Ovary (tissue), 7 donors: ENCODE measurements at regions not wholly inside any gene's neighbourhood (a gene's known extent, or its start where the extent isn't known, plus 50 kb on each side); places are given as distances from the start of the nearest gene placed in this dataset.

ENCODE experiments used
- DNase-seq, 5 donors: peaks; one replicate each; pipeline ENCODE4 v3.0.0-alpha.2; 2019 to 2020
- H3K27ac ChIP-seq, 2 donors: fragments of 200-600 bp; one replicate each; pipeline versions ENCODE4 v1.5.1 to v1.8.0; 2019 to 2022
- H3K27me3 ChIP-seq: fragments of 200-600 bp; one replicate; pipeline ENCODE4 v1.8.0; 2022
- H3K36me3 ChIP-seq: fragments of 200-600 bp; sonication (generic); one replicate; pipeline ENCODE4 v1.5.1; 2019
- H3K4me1 ChIP-seq: one replicate; pipeline ENCODE4 v1.8.1; 2013; ENCODE audit warnings: mild to moderate bottlenecking, moderate library complexity; ENCODE audit not compliant: insufficient read depth
- H3K4me3 ChIP-seq: fragments of 200-600 bp; sonication (generic); one replicate; pipeline ENCODE4 v1.5.1; 2017
- H3K9me3 ChIP-seq, 2 donors: fragments of 200-600 bp in 1 of 2; sonication (generic) in 1 of 2; one replicate each; pipeline versions ENCODE4 v1.5.1 to v1.8.1; 2013 to 2019; ENCODE audit warnings: mild to moderate bottlenecking in 1 of 2, moderate library complexity in 1 of 2
- CTCF ChIP-seq, 3 donors: fragments of 450-650 bp in 2 of 3; fragments of 200-600 bp in 1 of 3; IDR thresholded peaks; one replicate each; pipeline versions ENCODE4 v1.5.1 to v1.8.0; 2016 to 2022; ENCODE audit warnings: antibody characterized with exemption in 3 of 3, mild to moderate bottlenecking in 1 of 3
- EP300 ChIP-seq: sonication (generic); formaldehyde crosslinking; IDR thresholded peaks from one replicate; pipeline ENCODE4 v1.6.1; 2017; ENCODE audit warnings: antibody characterized with exemption
- POLR2A ChIP-seq: fragments of 450-650 bp; IDR thresholded peaks from one replicate; pipeline ENCODE4 v1.6.1; 2017; ENCODE audit warnings: antibody characterized with exemption, mild to moderate bottlenecking, moderate library complexity
- WGBS, 3 donors: extraction: QIAGEN DNeasy Blood & Tissue Kit in 1 of 3; methylation state at CpG; one replicate each; pipeline versions ENCODE4 v1.1.5 to v1.1.7; 2013 to 2017; 5-methylcytosine and 5-hydroxymethylcytosine counted together
- intact Hi-C, 4 donors: fragments of 100-400 bp; cut with DNase I; formaldehyde crosslinking; loops; one replicate each; pipeline versions ENCODE4 v1.11.0 to v1.15.1; 2022 to 2023
- donor health status: DM: no; HTN: no; CAD: no; lungs with moderate emphysema.
- donor health status: DM: no; HTN: no; CAD: no.
- donor health status: Bipolar disorder and iron deficiency.
- donor health status: DM: no; HTN: no; CAD: no.
- donor health status: DM: yes; HTN: yes; CAD: no.

GRCh38 chr4:177225605-177226004 lies 84.1 kb upstream of the NEIL3 start:
- no peak overlapping the region for H3K4me3 ChIP-seq
- no peaks in the 10 kb centered on the region for H3K27me3 ChIP-seq
- 89 to 97% (median 96%) methylated on average over 1 of the region's 1 CpG for WGBS, 3 donors
- no peak for DNase-seq
- no peaks in the 10 kb centered on the region for H3K4me1 ChIP-seq
- TF ChIP-seq POLR2A (no peak), EP300 (no peak), CTCF (IDR thresholded peaks at IDR 0.05) (no peak)
- no peak overlapping the region for H3K27ac ChIP-seq
- no peaks in the 10 kb centered on the region for H3K9me3 ChIP-seq
- intact Hi-C loops, result no loop called here
- no peaks in the 10 kb centered on the region for H3K36me3 ChIP-seq

GRCh38 chr4:177227636-177228035 lies 82.0 kb upstream of the NEIL3 start:
- WGBS, 3 donors, result 90 to 97% (median 96%) methylated on average over 19 to 21 of the region's 21 CpGs
- Histone ChIP-seq H3K27ac (no peak overlapping the region), H3K27me3 (no peaks in the 10 kb centered on the region), H3K36me3 (no peaks in the 10 kb centered on the region), H3K4me3 (no peak overlapping the region), H3K9me3 (no peaks in the 10 kb centered on the region), H3K4me1 (no peaks in the 10 kb centered on the region)
- DNase-seq, result no peak
- TF ChIP-seq CTCF (IDR thresholded peaks at IDR 0.05) (no peak), EP300 (no peak), POLR2A (no peak)
- intact Hi-C loops, result no loop called here

- TF ChIP-seq POLR2A, result no peak
- TF ChIP-seq EP300, result no peak
- TF ChIP-seq CTCF (IDR thresholded peaks at IDR 0.05), result no peak
- WGBS, 3 donors, result 88 to 92% (median 91%) methylated on average over 4 of the region's 4 CpGs
- intact Hi-C loops, result no loop called here
- no peak for DNase-seq
- Histone ChIP-seq H3K4me1 (no peaks in the 10 kb centered on the region), H3K4me3 (no peak overlapping the region), H3K9me3 (no peaks in the 10 kb centered on the region), H3K27me3 (no peaks in the 10 kb centered on the region), H3K36me3 (no peaks in the 10 kb centered on the region), H3K27ac (no peak overlapping the region)
Measured at GRCh38 chr4:177228599-177228998, 81.1 kb upstream of the NEIL3 start.

- no peak for DNase-seq
- Histone ChIP-seq H3K4me1 (no peaks in the 10 kb centered on the region), H3K4me3 (peak overlapping the region; percentile 23), H3K36me3 (no peaks in the 10 kb centered on the region), H3K27me3 (no peaks in the 10 kb centered on the region), H3K9me3 (no peaks in the 10 kb centered on the region), H3K27ac (no peak overlapping the region)
- no peak for TF ChIP-seq POLR2A
- TF ChIP-seq CTCF (IDR thresholded peaks at IDR 0.05), result no peak
- TF ChIP-seq EP300, result no peak
- intact Hi-C loops, result no loop called here
- WGBS, 3 donors, result 11 to 31% (median 18%) methylated on average over 7 of the region's 7 CpGs
Measured at GRCh38 chr4:177229331-177229730, 80.3 kb upstream of the NEIL3 start.

GRCh38 chr4:177232473-177232872 lies 77.2 kb upstream of the NEIL3 start:
- DNase-seq, result no peak
- no peaks in the 10 kb centered on the region for H3K9me3 ChIP-seq
- TF ChIP-seq EP300 (no peak), POLR2A (no peak), CTCF (IDR thresholded peaks at IDR 0.05) (no peak)
- H3K36me3 ChIP-seq, result no peaks in the 10 kb centered on the region
- no peaks in the 10 kb centered on the region for H3K27me3 ChIP-seq
- no peak overlapping the region for H3K4me3 ChIP-seq
- H3K27ac ChIP-seq, result no peak overlapping the region
- no peaks in the 10 kb centered on the region for H3K4me1 ChIP-seq
- intact Hi-C loops, result no loop called here
